ENCODE measurements at regions not wholly inside any gene's neighbourhood (a gene's known extent, or its start where the extent isn't known, plus 50 kb on each side); places are given as distances from the start of the nearest gene placed in this dataset.

GRCh38 chr6:156601152-156602065, 175.8 kb upstream of the ARID1B start:
- TF ChIP-seq CTCF (IDR thresholded peaks at IDR 0.05): no peak
- no peak overlapping the region for H3K4me3 ChIP-seq (ENCODE audit: low read depth in 1 of 2, low read length in 1 of 2)

GRCh38 chr6:156600678-156601077, 176.5 kb upstream of the ARID1B start:
- no peaks in the 10 kb centered on the region for H3K9me3 ChIP-seq
- H3K36me3 ChIP-seq: no peaks in the 10 kb centered on the region
- peaks cover 0 to 21% of the 10 kb centered on the region in 2 experiments for H3K4me1 ChIP-seq (ENCODE audit: control insufficient read depth in 1 of 2, insufficient read depth in 1 of 2, low read depth in 1 of 2, low read length in 1 of 2)
- no peak overlapping the region for H3K27ac ChIP-seq
- no peaks in the 10 kb centered on the region for H3K27me3 ChIP-seq
- no peak overlapping the region for H3K4me3 ChIP-seq (ENCODE audit: low read depth in 1 of 2, low read length in 1 of 2)
- TF ChIP-seq CTCF (IDR thresholded peaks at IDR 0.05): no peak

More at GRCh38 chr6:156601152-156602065, 175.8 kb upstream of the ARID1B start:
- Histone ChIP-seq H3K27ac (no peak overlapping the region), H3K27me3 (no peaks in the 10 kb centered on the region), H3K36me3 (no peaks in the 10 kb centered on the region), H3K4me1 (ENCODE audit: control insufficient read depth in 1 of 2, insufficient read depth in 1 of 2, low read depth in 1 of 2, low read length in 1 of 2) (peaks cover 0 to 21% of the 10 kb centered on the region in 2 experiments), H3K9me3 (no peaks in the 10 kb centered on the region)

- peaks cover 0 to 21% of the 10 kb centered on the region in 2 experiments for H3K4me1 ChIP-seq (ENCODE audit: control insufficient read depth in 1 of 2, insufficient read depth in 1 of 2, low read depth in 1 of 2, low read length in 1 of 2)
- no peak for TF ChIP-seq CTCF (IDR thresholded peaks at IDR 0.05)
- no peak overlapping the region for H3K27ac ChIP-seq
- H3K9me3 ChIP-seq: no peaks in the 10 kb centered on the region
- H3K36me3 ChIP-seq: no peaks in the 10 kb centered on the region
- no peaks in the 10 kb centered on the region for H3K27me3 ChIP-seq
- H3K4me3 ChIP-seq (ENCODE audit: low read depth in 1 of 2, low read length in 1 of 2): no peak overlapping the region
These were observed 177.1 kb upstream of the ARID1B start for GRCh38 chr6:156599978-156600590.

- H3K27ac ChIP-seq: no peak overlapping the region
- H3K27me3 ChIP-seq: no peaks in the 10 kb centered on the region
- no peak overlapping the region for H3K4me3 ChIP-seq (ENCODE audit: low read depth in 1 of 2, low read length in 1 of 2)
- no peak for TF ChIP-seq CTCF (IDR thresholded peaks at IDR 0.05)
- H3K4me1 ChIP-seq (ENCODE audit: control insufficient read depth in 1 of 2, insufficient read depth in 1 of 2, low read depth in 1 of 2, low read length in 1 of 2): peaks cover 0 to 21% of the 10 kb centered on the region in 2 experiments
- H3K9me3 ChIP-seq: no peaks in the 10 kb centered on the region
- no peaks in the 10 kb centered on the region for H3K36me3 ChIP-seq
These were observed 177.8 kb upstream of the ARID1B start for GRCh38 chr6:156599366-156599765.

GRCh38 chr6:156598855-156599180, 178.4 kb upstream of the ARID1B start:
- Histone ChIP-seq H3K9me3 (no peaks in the 10 kb centered on the region), H3K36me3 (no peaks in the 10 kb centered on the region), H3K4me3 (ENCODE audit: low read depth in 1 of 2, low read length in 1 of 2) (no peak overlapping the region), H3K27me3 (no peaks in the 10 kb centered on the region), H3K27ac (no peak overlapping the region), H3K4me1 (ENCODE audit: control insufficient read depth in 1 of 2, insufficient read depth in 1 of 2, low read depth in 1 of 2, low read length in 1 of 2) (peaks cover 0 to 21% of the 10 kb centered on the region in 2 experiments)
- TF ChIP-seq CTCF (IDR thresholded peaks at IDR 0.05): no peak
